OCI-LY7 (cell line): ENCODE measurements at regions not wholly inside any gene's neighbourhood (a gene's known extent, or its start where the extent isn't known, plus 50 kb on each side); places are given as distances from the start of the nearest gene placed in this dataset.
"Not testable (repeated sequence)": the region's sequence is repeated elsewhere in the genome, so short reads cannot be mapped to it uniquely, and the experiment has no call there.

ENCODE experiments used
- BruUV-seq: library from RNA; stranded (reverse); fragments of 400-500 nt; replicated peaks from 2 replicates; lab custom pipeline; 2021; lab: Mats Ljungman, UMichigan
- CTCF ChIA-PET: fragments of 300-600 bp; sonication (Branson Sonifier 250); formaldehyde crosslinking; loops from one replicate; lab custom pipeline; 2022; ENCODE audit warnings: antibody characterized with exemption; ENCODE audit not compliant: unreplicated experiment; lab: Charles Lee
- POLR2A ChIA-PET: fragments of 300-600 bp; sonication (Branson Sonifier 250); formaldehyde crosslinking; loops from one replicate; lab custom pipeline; 2022; ENCODE audit warnings: antibody characterized with exemption; lab: Charles Lee
- DNase-seq: peaks from one replicate; pipeline ENCODE4 v3.0.0-alpha.2; 2015; ENCODE audit warnings: low spot score
- H2AFZ ChIP-seq: fragments of 200-600 bp; sonication (generic), shearing (Covaris generic); 2 replicates; pipeline ENCODE4 v1.6.1; 2014; ENCODE audit warnings: mild to moderate bottlenecking, antibody characterized with exemption, low read length, moderate library complexity
- H3K27ac ChIP-seq: fragments of 200-600 bp; sonication (generic); 2 replicates; pipeline ENCODE4 v1.5.1; 2014; ENCODE audit warnings: mixed run types, low read depth, mild to moderate bottlenecking, moderate library complexity, low read length, inconsistent platforms; ENCODE audit not compliant: poor library complexity, severe bottlenecking
- H3K36me3 ChIP-seq: fragments of 200-600 bp; sonication (generic); 2 replicates; pipeline ENCODE4 v1.6.1; 2014; ENCODE audit warnings: mild to moderate bottlenecking, antibody characterized with exemption, low read length, moderate library complexity, mixed read lengths; ENCODE audit not compliant: insufficient read depth
- H3K4me1 ChIP-seq: fragments of 200-600 bp; sonication (generic); 2 replicates; pipeline ENCODE4 v1.5.1; 2014; ENCODE audit warnings: mild to moderate bottlenecking, low read length; ENCODE audit not compliant: insufficient read depth, poor library complexity, severe bottlenecking
- H3K4me2 ChIP-seq: fragments of 200-600 bp; sonication (generic); 2 replicates; pipeline ENCODE4 v1.6.1; 2014; ENCODE audit warnings: mild to moderate bottlenecking, low read length
- H3K4me3 ChIP-seq: fragments of 200-600 bp; sonication (generic); 2 replicates; pipeline ENCODE4 v1.5.1; 2014; ENCODE audit warnings: mild to moderate bottlenecking, low read depth, low read length; ENCODE audit not compliant: poor library complexity, severe bottlenecking
- H3K79me2 ChIP-seq: fragments of 200-600 bp; sonication (generic); 2 replicates; pipeline ENCODE4 v1.6.1; 2016; ENCODE audit warnings: low read depth, mild to moderate bottlenecking, low read length, moderate library complexity, mixed read lengths; ENCODE audit not compliant: insufficient read depth
- H3K9me2 ChIP-seq: fragments of 200-600 bp; sonication (generic); 2 replicates; pipeline ENCODE4 v1.6.1; 2016; ENCODE audit warnings: mild to moderate bottlenecking, low read length, mixed read lengths; ENCODE audit not compliant: insufficient read depth
- H3K9me3 ChIP-seq: fragments of 200-600 bp; sonication (generic); 2 replicates; pipeline ENCODE4 v1.6.1; 2014; ENCODE audit warnings: mild to moderate bottlenecking, mixed run types, low read length, mixed read lengths
- H4K20me1 ChIP-seq: fragments of 200-600 bp; sonication (generic); 2 replicates; pipeline ENCODE4 v1.6.1; 2014; ENCODE audit warnings: mild to moderate bottlenecking, antibody characterized with exemption, low read length, moderate library complexity, mixed read lengths; ENCODE audit not compliant: insufficient read depth
- CTCF ChIP-seq: fragments of 200-600 bp; sonication (generic); conservative IDR thresholded peaks from 2 replicates; pipeline ENCODE4 v1.5.1; 2014; ENCODE audit warnings: mild to moderate bottlenecking, antibody characterized with exemption, low read length, moderate library complexity, mixed read lengths
- EZH2phosphoT487 ChIP-seq: fragments of 200-600 bp; sonication (generic); IDR thresholded peaks from 2 replicates; pipeline ENCODE4 v1.6.1; 2018; ENCODE audit warnings: low read depth, borderline replicate concordance, mild to moderate bottlenecking, mixed run types, antibody characterized with exemption, low read length, moderate library complexity, mixed read lengths
- intact Hi-C: fragments of 100-400 bp; cut with micrococcal nuclease; formaldehyde crosslinking; loops from one replicate; pipeline ENCODE4 v1.10.0; 2022; ENCODE audit not compliant: unreplicated experiment

- CTCF ChIA-PET: no interaction called here
- no peaks in the 10 kb centered on the region for H3K4me1 ChIP-seq
- H3K9me3 ChIP-seq: no peaks in the 10 kb centered on the region
- H3K79me2 ChIP-seq: no peaks in the 10 kb centered on the region
- H3K4me3 ChIP-seq: no peak overlapping the region
- H4K20me1 ChIP-seq: no peaks in the 10 kb centered on the region
- no peak overlapping the region for H3K27ac ChIP-seq
- no peaks in the 10 kb centered on the region for H3K9me2 ChIP-seq
- no peak overlapping the region for H3K4me2 ChIP-seq
- POLR2A ChIA-PET: no interaction called here
- DNase-seq: no peak
- intact Hi-C loops: no loop called here
- no TSS peak for BruUV-seq
- H2AFZ ChIP-seq: no peak overlapping the region
- H3K36me3 ChIP-seq: no peaks in the 10 kb centered on the region
- no peak for TF ChIP-seq CTCF
- TF ChIP-seq EZH2phosphoT487: no peak
Observed at GRCh38 chr2:175726223-175726622, 275.8 kb downstream of the LNPK start.

DNA sequence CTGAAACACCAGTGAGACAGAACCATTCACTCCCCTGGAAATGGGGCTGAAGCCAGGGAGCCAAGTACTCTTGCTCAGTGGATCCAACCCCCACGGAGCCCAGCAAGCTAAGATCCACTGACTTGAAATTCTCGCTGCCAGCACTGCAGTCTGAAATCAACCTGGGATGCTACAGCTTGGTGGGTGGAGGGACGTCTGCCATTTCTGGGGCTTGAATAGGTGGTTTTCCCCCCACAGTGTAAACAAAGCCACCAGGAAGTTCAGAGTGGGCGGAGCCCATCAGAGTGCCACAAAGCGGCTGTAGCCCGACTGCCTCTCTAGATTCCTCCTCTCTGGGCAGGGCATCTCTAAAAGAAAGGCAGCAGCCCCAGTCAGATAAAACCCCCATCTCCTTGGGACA, 292.8 kb downstream of the LNPK start:
- no peaks in the 10 kb centered on the region for H3K79me2 ChIP-seq
- H3K9me2 ChIP-seq: no peaks in the 10 kb centered on the region
- no peak overlapping the region for H2AFZ ChIP-seq
- H3K4me1 ChIP-seq: no peaks in the 10 kb centered on the region
- no peak for DNase-seq
- no peak overlapping the region for H3K4me2 ChIP-seq
- no peaks in the 10 kb centered on the region for H4K20me1 ChIP-seq
- ChIA-PET POLR2A (interaction anchor here (0.6 kb wide), 1 partner anchor 573 kb away, joined by 4 read pairs; no protein-coding TSS in a partner anchor), CTCF (no interaction called here)
- no peak overlapping the region for H3K4me3 ChIP-seq
- intact Hi-C loops: no loop called here
- H3K36me3 ChIP-seq: no peaks in the 10 kb centered on the region
- no peak overlapping the region for H3K27ac ChIP-seq
- no peaks in the 10 kb centered on the region for H3K9me3 ChIP-seq
- TF ChIP-seq EZH2phosphoT487 (no peak), CTCF (no peak)
- no TSS peak for BruUV-seq

DNA sequence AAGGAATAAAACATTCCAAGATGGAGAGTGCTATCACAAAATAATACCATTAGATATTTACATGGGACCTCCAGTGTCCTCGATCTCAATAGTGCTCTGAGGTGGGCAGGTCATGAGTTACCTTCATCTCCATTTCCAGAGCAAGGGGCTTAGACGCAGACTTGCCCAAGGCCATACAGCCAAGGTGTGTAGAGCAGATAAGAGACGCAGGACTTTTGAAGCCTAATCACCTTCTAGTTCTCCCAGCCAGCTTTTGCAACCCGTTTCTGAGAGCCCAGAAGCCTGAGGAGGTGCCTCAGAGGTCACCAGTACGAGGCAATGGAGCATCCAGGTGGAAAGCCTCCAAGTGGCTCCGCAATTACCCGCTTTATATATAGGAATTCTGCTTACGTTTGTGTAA, 294.7 kb downstream of the LNPK start:
- Histone ChIP-seq H4K20me1 (no peaks in the 10 kb centered on the region), H3K79me2 (no peaks in the 10 kb centered on the region), H3K4me2 (no peak overlapping the region), H3K9me2 (no peaks in the 10 kb centered on the region), H3K4me3 (no peak overlapping the region), H2AFZ (no peak overlapping the region), H3K36me3 (no peaks in the 10 kb centered on the region), H3K9me3 (no peaks in the 10 kb centered on the region), H3K4me1 (no peaks in the 10 kb centered on the region), H3K27ac (no peak overlapping the region)
- TF ChIP-seq CTCF (no peak), EZH2phosphoT487 (no peak)
- CTCF ChIA-PET: no interaction called here
- intact Hi-C loops: no loop called here
- no peak for DNase-seq
- no TSS peak for BruUV-seq
- POLR2A ChIA-PET: no interaction called here

GRCh38 chr2:175704568-175704967, 297.5 kb downstream of the LNPK start:
- CTCF ChIA-PET, H3K9me2 ChIP-seq, H2AFZ ChIP-seq, POLR2A ChIA-PET, H3K36me3 ChIP-seq, H4K20me1 ChIP-seq, intact Hi-C loops, H3K4me3 ChIP-seq, DNase-seq, BruUV-seq, H3K79me2 ChIP-seq, H3K9me3 ChIP-seq, H3K4me2 ChIP-seq, H3K27ac ChIP-seq, H3K4me1 ChIP-seq: not testable (repeated sequence)
